GM18868 (cell line): ENCODE measurements at regions not wholly inside any gene's neighbourhood (a gene's known extent, or its start where the extent isn't known, plus 50 kb on each side); places are given as distances from the start of the nearest gene placed in this dataset.
"Not testable (repeated sequence)": the region's sequence is repeated elsewhere in the genome, so short reads cannot be mapped to it uniquely, and the experiment has no call there.

Source experiments
- ATAC-seq: cut with Tn5 transposase; IDR thresholded peaks from one replicate; pipeline ENCODE4 v1.9.1; 2021; ENCODE audit warnings: mild to moderate bottlenecking, moderate library complexity; ENCODE audit not compliant: unreplicated experiment

- no peak for ATAC-seq
These were observed 108.5 kb downstream of the COPRS start for GRCh38 chr17:31750578-31750977.

DNA sequence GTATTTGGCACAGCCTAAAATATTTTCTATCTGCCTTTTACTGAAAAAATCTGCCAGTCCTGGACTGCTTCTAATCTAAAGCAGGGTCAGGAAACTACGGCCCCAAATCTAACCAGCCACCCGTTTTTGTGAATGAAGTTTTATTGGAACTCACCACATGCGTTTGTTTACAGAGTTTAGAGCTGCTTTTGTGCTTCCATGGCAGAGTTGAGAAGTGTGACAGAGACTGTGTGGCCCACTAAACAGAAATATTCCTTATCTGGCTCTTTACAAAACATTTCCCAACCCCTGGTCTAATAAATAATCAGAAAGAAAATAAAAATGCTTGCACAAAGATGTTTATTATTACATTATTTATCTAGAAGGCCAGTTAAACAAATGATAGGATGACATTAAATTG, 110.2 kb downstream of the COPRS start:
- ATAC-seq, result no peak

GRCh38 chr17:31746884-31747495, 112.1 kb downstream of the COPRS start:
- ATAC-seq, result no peak

GRCh38 chr17:31745964-31746600, 113.0 kb downstream of the COPRS start:
- no peak for ATAC-seq

DNA sequence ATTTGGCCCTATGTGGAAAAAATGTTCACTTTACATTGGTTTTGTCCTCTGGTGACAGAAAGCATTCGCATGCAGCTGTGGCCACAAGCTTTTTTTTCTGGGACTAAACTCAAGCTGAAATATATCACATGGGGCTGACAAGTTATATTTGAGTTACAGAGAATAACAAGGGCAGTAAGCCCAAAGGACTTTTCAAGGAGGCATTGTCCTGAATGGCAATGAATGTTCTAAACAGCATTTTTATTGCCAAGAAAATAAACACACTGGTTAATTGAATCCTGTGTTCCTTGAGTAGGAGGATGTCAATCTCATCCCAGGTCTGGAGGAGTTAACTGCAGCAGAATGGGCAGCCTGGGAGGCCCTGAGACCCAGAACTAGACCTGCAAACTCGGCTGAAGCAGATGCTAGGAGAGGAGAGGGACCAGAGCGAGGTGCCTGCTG, 114.5 kb downstream of the COPRS start:
- no peak for ATAC-seq

DNA sequence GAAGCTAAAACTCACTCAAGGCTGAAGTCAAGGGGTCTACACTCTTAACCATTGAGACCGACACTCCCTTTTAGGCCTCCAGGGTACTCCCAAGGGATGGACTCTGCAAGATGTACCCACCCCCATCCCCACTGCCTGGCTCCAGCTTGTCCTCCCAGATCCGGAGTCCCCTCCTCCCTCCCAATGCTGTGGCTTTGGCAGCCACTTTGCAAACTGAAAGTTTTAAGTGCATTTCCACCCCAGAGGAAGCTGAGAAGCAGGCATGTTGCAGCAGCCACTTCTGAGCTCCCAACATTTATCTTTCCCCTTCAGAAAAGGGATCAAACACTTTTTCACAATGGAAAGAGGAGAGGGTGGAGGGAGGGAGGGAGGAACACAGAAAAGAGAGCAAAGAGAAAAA, 115.2 kb downstream of the COPRS start:
- no peak for ATAC-seq

DNA sequence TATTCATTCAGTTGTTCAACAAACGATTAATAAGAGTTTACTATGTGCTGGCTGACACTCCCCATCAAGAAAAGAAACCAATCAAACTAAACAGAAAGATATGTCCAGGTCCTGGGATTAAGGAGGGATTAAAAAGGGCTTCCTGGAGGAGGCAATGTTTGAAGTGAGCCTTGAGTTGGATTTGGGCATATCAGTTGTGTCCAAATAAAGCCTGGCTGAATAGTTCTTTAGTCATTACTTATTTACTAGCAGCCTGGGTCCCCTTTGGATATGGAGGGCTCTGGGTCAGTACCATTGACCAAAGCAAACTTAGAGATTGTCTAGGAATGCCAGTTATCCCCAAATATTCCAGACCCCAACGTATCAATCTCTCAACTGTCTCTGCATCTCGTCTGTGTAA, 117.7 kb downstream of the COPRS start:
- no peak for ATAC-seq

DNA sequence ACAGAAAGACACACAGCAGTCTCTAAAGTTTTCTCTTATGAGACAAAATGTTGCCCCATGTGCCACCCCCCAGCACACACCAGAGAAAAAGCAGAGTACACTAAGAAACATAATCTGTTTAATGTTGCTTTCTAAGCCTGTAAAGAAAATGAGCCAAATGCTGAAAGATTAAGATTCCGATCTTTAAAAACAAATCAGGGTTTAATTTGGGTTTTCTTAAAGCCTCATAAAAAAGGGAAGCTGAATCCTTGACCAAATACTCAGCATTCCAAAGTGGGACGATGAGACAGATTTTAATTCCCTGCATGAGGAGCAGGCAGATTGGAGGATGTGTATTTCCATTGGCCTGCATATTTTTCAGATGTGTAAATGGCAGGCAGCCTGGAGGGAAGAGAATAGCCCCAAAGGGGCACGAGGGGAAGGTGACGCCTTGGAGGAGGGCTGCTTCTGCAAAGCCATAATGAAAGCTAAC, 118.4 kb downstream of the COPRS start:
- ATAC-seq, result no peak

- ATAC-seq, result no peak
These were observed 119.9 kb downstream of the COPRS start for GRCh38 chr17:31738996-31739699.

GRCh38 chr17:31738488-31738887, 120.6 kb downstream of the COPRS start:
- no peak for ATAC-seq

DNA sequence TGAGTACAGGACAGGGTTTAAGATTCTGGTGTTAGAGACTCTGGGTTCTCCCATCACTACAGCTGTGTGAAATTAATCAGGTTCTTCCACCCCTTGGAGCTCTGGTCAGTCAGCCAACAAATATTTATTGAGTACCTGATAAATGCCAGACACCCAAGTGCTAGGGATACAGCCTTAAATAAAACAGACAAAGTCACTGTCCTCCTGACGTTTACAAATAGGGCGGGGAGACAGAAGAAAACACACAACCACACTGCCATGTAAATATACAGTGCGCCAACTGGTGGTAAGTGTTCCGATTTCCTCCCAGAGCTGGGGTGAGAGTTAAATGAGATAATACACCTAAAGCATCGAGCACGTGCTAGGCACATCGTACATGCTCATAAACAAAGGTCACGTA, 121.0 kb downstream of the COPRS start:
- no peak for ATAC-seq

DNA sequence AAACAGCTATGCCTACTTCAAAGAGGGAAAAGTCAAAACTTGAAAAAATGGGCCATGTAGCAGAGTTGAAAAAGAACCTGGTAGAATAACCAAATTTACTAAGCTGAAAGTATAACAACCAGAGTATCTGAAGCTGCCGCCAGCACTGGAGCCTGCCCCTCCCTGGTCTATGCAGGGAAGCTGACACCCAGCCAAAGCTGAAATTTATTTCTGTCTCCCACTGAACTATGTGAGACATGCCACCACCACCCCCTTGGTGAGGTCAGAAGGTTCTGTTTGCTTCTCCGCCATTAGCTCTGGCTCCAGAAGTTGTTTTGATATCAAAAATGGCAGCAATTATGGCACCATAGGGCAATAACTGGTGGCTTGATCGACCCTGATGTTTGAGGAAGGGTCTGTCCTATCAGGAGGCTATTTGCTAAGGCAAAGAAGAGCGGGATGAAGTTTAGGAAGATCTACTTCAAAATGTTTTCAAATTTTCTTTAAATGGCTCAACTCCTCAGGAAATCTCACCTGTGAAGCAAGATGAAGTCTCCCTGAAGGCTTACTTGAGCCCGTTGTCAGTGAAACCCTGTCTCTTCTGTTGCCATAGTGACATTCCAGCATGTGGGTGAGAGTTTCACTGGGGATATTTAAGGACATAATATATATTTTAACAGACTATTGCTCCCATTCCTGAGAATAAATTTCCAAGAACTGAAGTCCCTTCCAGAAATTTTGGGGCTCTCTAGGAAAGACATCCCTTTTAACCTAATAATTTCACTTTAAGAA, 122.0 kb downstream of the COPRS start:
- ATAC-seq, result no peak

- ATAC-seq, result no peak
These were observed 125.7 kb downstream of the COPRS start for GRCh38 chr17:31733326-31733725.

DNA sequence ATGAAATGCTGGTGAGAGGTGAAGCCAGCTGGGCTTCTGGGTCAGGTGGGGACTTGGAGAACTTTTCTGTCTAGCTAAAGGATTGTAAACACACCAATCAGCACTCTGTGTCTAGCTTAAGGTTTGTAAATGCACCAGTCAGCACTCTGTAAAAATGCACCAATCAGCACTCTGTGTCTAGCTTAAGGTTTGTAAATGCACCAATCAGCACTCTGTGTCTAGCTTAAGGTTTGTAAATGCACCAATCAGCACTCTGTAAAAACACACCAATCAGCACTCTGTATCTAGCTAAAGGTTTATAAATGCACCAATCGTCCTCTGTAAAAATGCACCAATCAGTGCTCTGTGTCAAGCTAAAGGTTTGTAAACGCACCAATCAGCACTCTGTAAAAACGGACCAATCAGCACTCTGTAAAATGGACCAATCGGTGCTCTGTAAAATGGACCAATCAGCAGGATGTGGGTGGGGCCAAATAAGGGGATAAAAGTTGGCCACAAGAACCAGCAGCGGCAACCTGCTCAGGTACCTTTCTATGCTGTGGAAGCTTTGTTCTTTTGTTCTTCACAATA, 127.4 kb downstream of the COPRS start:
- not testable (repeated sequence) for ATAC-seq

GRCh38 chr17:31731118-31731517, 127.9 kb downstream of the COPRS start:
- ATAC-seq, result no peak

- no peak for ATAC-seq
These were observed 132.0 kb downstream of the COPRS start for GRCh38 chr17:31726980-31727427.

DNA sequence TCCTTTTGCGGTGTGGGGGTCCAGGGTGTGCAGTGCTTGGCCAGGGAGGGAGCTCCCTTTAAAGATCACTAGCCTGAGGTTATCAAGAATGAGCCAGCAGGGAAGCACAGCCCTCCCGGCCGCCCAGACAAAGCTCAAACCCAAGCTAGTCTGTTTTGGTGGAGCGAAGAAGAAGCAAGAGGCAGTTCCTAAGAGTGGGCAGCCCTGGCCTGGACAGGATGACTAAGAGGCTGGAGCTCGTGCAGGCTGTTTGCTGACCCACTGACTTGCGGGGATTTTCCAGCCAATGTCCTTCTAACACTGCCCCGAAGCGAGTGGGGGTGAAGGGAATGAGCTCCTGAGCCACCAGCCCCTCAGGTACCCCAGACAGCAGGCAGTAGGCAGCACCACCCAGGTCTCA, 134.4 kb downstream of the COPRS start:
- no peak for ATAC-seq

DNA sequence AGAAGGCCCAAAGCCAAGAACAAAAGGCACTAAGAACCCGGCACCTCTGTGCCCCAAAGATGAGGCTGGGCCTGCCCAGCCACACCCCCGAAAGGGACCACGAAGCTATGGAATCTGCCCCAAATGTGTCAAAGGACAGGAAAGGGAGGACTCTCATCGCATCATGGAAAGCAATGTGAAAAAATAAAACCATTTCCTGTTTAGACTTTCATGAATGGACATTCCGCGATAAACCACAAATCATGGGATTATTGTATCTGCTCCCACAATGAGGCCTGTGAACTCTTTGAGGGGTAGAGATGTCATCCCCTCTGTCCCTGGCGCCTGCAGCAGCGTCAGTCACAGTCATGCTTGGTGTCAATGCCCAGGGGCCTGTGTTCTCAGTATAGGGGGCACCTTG, 135.0 kb downstream of the COPRS start:
- no peak for ATAC-seq

DNA sequence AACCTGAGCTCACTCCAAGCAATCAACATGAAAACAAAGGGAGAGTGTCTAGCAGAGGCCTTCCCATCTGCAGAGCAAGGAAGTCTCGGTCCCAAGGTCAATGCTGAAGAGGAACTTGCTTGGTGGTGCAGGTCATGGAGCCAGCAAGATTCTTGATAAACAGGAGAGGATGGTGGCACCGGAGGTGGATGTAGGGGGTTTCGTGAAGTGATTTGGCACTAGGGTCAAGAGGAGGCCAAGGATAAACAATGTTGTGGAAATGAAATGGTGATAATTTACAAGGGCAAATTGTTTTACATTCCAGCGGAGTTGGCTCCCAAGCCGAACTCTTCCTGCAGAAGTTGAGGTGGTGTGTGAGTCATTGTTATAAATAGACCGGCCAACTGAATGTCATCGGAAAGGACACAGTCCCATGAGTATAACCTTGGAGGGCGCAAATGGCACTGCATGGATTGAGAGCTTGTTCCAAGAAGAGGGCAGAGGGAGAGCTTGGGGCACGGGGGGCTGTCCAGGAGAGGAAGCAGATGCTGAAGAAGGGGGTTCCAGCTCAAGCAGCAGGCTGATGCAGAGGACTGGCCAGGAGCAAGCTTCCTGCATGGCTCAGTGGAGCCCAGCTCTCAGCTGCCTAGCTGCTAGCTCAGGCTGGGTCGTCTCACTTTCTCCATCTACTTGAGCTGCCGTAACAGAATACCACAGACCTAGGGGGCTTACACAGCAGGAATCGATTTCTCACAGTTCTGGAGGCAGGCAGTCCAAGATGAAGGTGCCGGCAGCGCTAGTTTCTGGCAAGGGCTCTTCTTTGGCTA, 136.6 kb downstream of the COPRS start:
- ATAC-seq, result no peak
